B cell (primary cell): ENCODE measurements at regions not wholly inside any gene's neighbourhood (a gene's known extent, or its start where the extent isn't known, plus 50 kb on each side); places are given as distances from the start of the nearest gene placed in this dataset.

Experiments used
- ATAC-seq: fragments of 200-7000 bp; cut with Tn5 transposase; one replicate; pipeline ENCODE4 v1.10.0; 2021; ENCODE audit warnings: low read depth, mild to moderate bottlenecking, moderate number of reproducible peaks, moderate library complexity
- CTCF ChIA-PET: fragments of 350-600 bp; sonication (Branson Sonifier 250); formaldehyde crosslinking; loops from one replicate; lab custom pipeline; 2021; ENCODE audit warnings: antibody characterized with exemption, inconsistent platforms; lab: Charles Lee
- POLR2A ChIA-PET: fragments of 350-600 bp; sonication (Branson Sonifier 250); formaldehyde crosslinking; loops from one replicate; lab custom pipeline; 2021; ENCODE audit warnings: antibody characterized with exemption; lab: Charles Lee
- DNase-seq: peaks from one replicate; pipeline ENCODE4 v3.0.0; 2013
- H2AFZ ChIP-seq: 2 replicates; pipeline ENCODE4 v1.6.1; 2012; ENCODE audit warnings: mild to moderate bottlenecking, low read depth, low read length; ENCODE audit not compliant: insufficient read depth, poor library complexity, severe bottlenecking
- H3K27ac ChIP-seq, 2 donors: 1 replicate in 1 of 2; 2 replicates in 1 of 2; pipeline ENCODE4 v1.5.1; 2012 to 2013; ENCODE audit warnings: low read length in 2 of 2, mild to moderate bottlenecking in 2 of 2, moderate library complexity in 1 of 2
- H3K27me3 ChIP-seq, 4 experiments: fragments of 200-600 bp in 1 of 4; sonication (generic) in 1 of 4; replicated peaks in 1 of 4; 1 replicate in 2 of 4; 2 replicates in 2 of 4; pipeline versions ENCODE4 v1.6.1 to v1.7.0; 2013 to 2016; ENCODE audit warnings: low read length in 3 of 4, mild to moderate bottlenecking in 2 of 4, mixed read lengths in 1 of 4, moderate library complexity in 1 of 4; ENCODE audit not compliant: insufficient read depth in 4 of 4, control insufficient read depth in 3 of 4; ENCODE audit errors: control extremely low read depth in 1 of 4
- H3K36me3 ChIP-seq, 2 experiments: replicated peaks in 1 of 2; 1 replicate in 1 of 2; 2 replicates in 1 of 2; pipeline versions ENCODE4 v1.6.1 to v1.7.1; 2013; ENCODE audit warnings: low read length in 1 of 2; ENCODE audit not compliant: insufficient read depth in 2 of 2, control insufficient read depth in 1 of 2; ENCODE audit errors: control extremely low read depth in 1 of 2, extremely low read depth in 1 of 2
- H3K4me1 ChIP-seq, 2 donors: fragments of 200-600 bp in 1 of 2; sonication (generic) in 1 of 2; 1 replicate in 1 of 2; 2 replicates in 1 of 2; pipeline versions ENCODE4 v1.5.1 to v1.6.1; 2013 to 2017; ENCODE audit warnings: low read length in 2 of 2; ENCODE audit not compliant: control insufficient read depth in 2 of 2, insufficient read depth in 2 of 2
- H3K4me2 ChIP-seq: replicated peaks from 2 replicates; pipeline ENCODE3; 2012; ENCODE audit warnings: mild to moderate bottlenecking, low read depth, low read length; ENCODE audit not compliant: poor library complexity, severe bottlenecking
- H3K4me3 ChIP-seq, 5 experiments: fragments of 200-600 bp in 1 of 5; sonication (generic) in 1 of 5; 1 replicate in 3 of 5; 2 replicates in 2 of 5; pipeline versions ENCODE4 v1.5.1 to v1.7.0; 2011 to 2016; ENCODE audit warnings: low read length in 4 of 5, mild to moderate bottlenecking in 4 of 5, low read depth in 2 of 5, control low read depth in 1 of 5, moderate library complexity in 1 of 5; ENCODE audit not compliant: insufficient read depth in 1 of 5; ENCODE audit errors: control extremely low read depth in 1 of 5, extremely low read depth in 1 of 5
- H3K79me2 ChIP-seq: fragments of 200-600 bp; sonication (generic); one replicate; pipeline ENCODE4 v1.6.0; 2016; ENCODE audit warnings: low read length; ENCODE audit not compliant: control insufficient read depth, insufficient read depth
- H3K9ac ChIP-seq: fragments of 200-600 bp; sonication (generic); 2 replicates; pipeline ENCODE4 v1.6.1; 2017; ENCODE audit warnings: mild to moderate bottlenecking, low read length, moderate library complexity
- H3K9me3 ChIP-seq, 3 donors: one replicate each; pipeline versions ENCODE4 v1.6.1 to v1.7.1; 2013; ENCODE audit warnings: low read length in 2 of 3; ENCODE audit not compliant: control insufficient read depth in 2 of 3, insufficient read depth in 1 of 3; ENCODE audit errors: control extremely low read depth in 1 of 3
- H4K20me1 ChIP-seq: 2 replicates; pipeline ENCODE4 v1.6.0; 2012; ENCODE audit warnings: mild to moderate bottlenecking, low read length; ENCODE audit not compliant: insufficient read depth, control insufficient read depth, poor library complexity, severe bottlenecking
- H3K27ac Mint-ChIP-seq: one replicate; pipeline ENCODE4 v1.8.0; 2021; ENCODE audit warnings: mixed read lengths
- H3K27me3 Mint-ChIP-seq: one replicate; pipeline ENCODE4 v1.8.0; 2021; ENCODE audit warnings: mixed read lengths
- H3K4me1 Mint-ChIP-seq: one replicate; pipeline ENCODE4 v1.8.0; 2021; ENCODE audit warnings: mixed read lengths
- H3K4me3 Mint-ChIP-seq: one replicate; pipeline ENCODE4 v1.8.0; 2021; ENCODE audit warnings: mixed read lengths
- H3K9me3 Mint-ChIP-seq: one replicate; pipeline ENCODE4 v1.8.0; 2022; ENCODE audit warnings: mixed read lengths; ENCODE audit not compliant: insufficient read depth
- CTCF ChIP-seq: fragments of 200-600 bp; IDR thresholded peaks from one replicate; pipeline ENCODE4 v1.8.0; 2022; ENCODE audit warnings: antibody characterized with exemption, mild to moderate bottlenecking
- EZH2 ChIP-seq: IDR thresholded peaks from 2 replicates; pipeline ENCODE4 v1.6.1; 2012; ENCODE audit warnings: borderline replicate concordance, low read depth, mild to moderate bottlenecking, moderate library complexity, low read length; ENCODE audit not compliant: insufficient read depth, poor library complexity, severe bottlenecking
- WGBS: methylation state at CpG from one replicate; pipeline ENCODE4 v1.1.5; 2013; ENCODE audit warnings: missing lambda C conversion rate; ENCODE audit not compliant: insufficient coverage; 5-methylcytosine and 5-hydroxymethylcytosine counted together
- intact Hi-C: fragments of 100-400 bp; cut with micrococcal nuclease; formaldehyde crosslinking; loops from one replicate; pipeline ENCODE4 v1.10.0; 2022

- Mint-ChIP-seq H3K9me3 (peaks cover 7% of the 10 kb centered on the region), H3K4me3 (no peak overlapping the region), H3K27me3 (no peaks in the 10 kb centered on the region), H3K27ac (no peak overlapping the region), H3K4me1 (no peaks in the 10 kb centered on the region)
- Histone ChIP-seq H3K4me1 (no peaks in the 10 kb centered on the region), H4K20me1 (no peaks in the 10 kb centered on the region), H3K4me3 (no peak overlapping the region), H3K27ac (no peak overlapping the region), H3K79me2 (no peaks in the 10 kb centered on the region), H3K9me3 (peaks cover 0 to 1% (median 0%) of the 10 kb centered on the region in 3 donors), H2AFZ (no peak overlapping the region), H3K9ac (no peak overlapping the region), H3K27me3 (no peaks in the 10 kb centered on the region), H3K36me3 (no peaks in the 10 kb centered on the region), H3K4me2 (no peak overlapping the region)
- ChIA-PET POLR2A (no interaction called here), CTCF (no interaction called here)
- intact Hi-C loops, result no loop called here
- ATAC-seq, result no peak
- TF ChIP-seq CTCF (no peak), EZH2 (no peak)
- WGBS, result 84% methylated on average over 4 of the region's 4 CpGs
- DNase-seq, result no peak
Observed at GRCh38 chr17:52336796-52337195, 178.3 kb upstream of the CA10 start.

- H3K9me3 ChIP-seq, result peaks cover 0 to 5% (median 0%) of the 10 kb centered on the region in 3 donors
- POLR2A ChIA-PET, result no interaction called here
- H2AFZ ChIP-seq, result no peak overlapping the region
- no peaks in the 10 kb centered on the region for H3K4me1 ChIP-seq
- intact Hi-C loops, result no loop called here
- Mint-ChIP-seq H3K9me3 (peaks cover 2% of the 10 kb centered on the region), H3K27ac (no peak overlapping the region), H3K27me3 (no peaks in the 10 kb centered on the region), H3K4me1 (no peaks in the 10 kb centered on the region), H3K4me3 (no peak overlapping the region)
- DNase-seq (no peak), ATAC-seq (no peak)
- no peaks in the 10 kb centered on the region for H4K20me1 ChIP-seq
- TF ChIP-seq CTCF, result no peak
- TF ChIP-seq EZH2, result no peak
- WGBS, result 20% methylated on average over 1 of the region's 1 CpG
- no peaks in the 10 kb centered on the region for H3K27me3 ChIP-seq
- H3K36me3 ChIP-seq, result no peaks in the 10 kb centered on the region
- H3K4me3 ChIP-seq, result no peak overlapping the region
- H3K79me2 ChIP-seq, result no peaks in the 10 kb centered on the region
- no peak overlapping the region for H3K27ac ChIP-seq
- no peak overlapping the region for H3K4me2 ChIP-seq
- no peak overlapping the region for H3K9ac ChIP-seq
- CTCF ChIA-PET, result no interaction called here
Observed at GRCh38 chr17:52306314-52306713, 147.8 kb upstream of the CA10 start.
